ENCODE measurements at regions not wholly inside any gene's neighbourhood (a gene's known extent, or its start where the extent isn't known, plus 50 kb on each side); places are given as distances from the start of the nearest gene placed in this dataset.
"Not testable (repeated sequence)": the region's sequence is repeated elsewhere in the genome, so short reads cannot be mapped to it uniquely, and the experiment has no call there.

DNA sequence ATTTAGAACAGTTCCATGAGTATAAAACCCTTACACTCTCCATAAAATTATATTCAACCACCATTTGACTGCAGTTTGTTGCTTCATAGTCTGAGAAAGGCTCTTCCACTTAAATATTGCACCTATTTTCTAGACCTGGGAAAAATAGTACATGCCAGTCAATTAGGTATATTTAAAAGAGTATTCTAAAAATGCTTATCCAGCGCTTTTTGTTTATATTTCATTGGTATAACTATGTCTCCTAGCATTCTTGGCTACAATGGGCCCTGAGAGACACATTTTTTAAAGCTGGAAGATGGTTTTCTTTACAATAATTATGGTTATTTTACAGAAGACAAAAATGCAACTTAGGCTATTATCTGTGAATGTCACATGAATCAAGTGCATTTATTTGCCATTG, 439.4 kb downstream of the KCNJ18 start:
- 40% methylated on average over 1 of the region's 1 CpG for WGBS, 2 experiments (ENCODE audit: insufficient coverage in 2 of 2)
- Histone ChIP-seq H3K27ac (ENCODE audit: low read depth, low read length, severe bottlenecking) (no peak overlapping the region), H3K4me1 (ENCODE audit: control insufficient read depth, insufficient read depth, low read length, poor library complexity, severe bottlenecking) (no peaks in the 10 kb centered on the region), H3K4me3 (ENCODE audit: extremely low read depth, insufficient read depth, low read length, poor library complexity, severe bottlenecking) (no peak overlapping the region), H3K9me3 (ENCODE audit: control insufficient read depth, low read length) (peaks cover 6% of the 10 kb centered on the region), H3K36me3 (ENCODE audit: control insufficient read depth, insufficient read depth, low read length) (no peaks in the 10 kb centered on the region)

DNA sequence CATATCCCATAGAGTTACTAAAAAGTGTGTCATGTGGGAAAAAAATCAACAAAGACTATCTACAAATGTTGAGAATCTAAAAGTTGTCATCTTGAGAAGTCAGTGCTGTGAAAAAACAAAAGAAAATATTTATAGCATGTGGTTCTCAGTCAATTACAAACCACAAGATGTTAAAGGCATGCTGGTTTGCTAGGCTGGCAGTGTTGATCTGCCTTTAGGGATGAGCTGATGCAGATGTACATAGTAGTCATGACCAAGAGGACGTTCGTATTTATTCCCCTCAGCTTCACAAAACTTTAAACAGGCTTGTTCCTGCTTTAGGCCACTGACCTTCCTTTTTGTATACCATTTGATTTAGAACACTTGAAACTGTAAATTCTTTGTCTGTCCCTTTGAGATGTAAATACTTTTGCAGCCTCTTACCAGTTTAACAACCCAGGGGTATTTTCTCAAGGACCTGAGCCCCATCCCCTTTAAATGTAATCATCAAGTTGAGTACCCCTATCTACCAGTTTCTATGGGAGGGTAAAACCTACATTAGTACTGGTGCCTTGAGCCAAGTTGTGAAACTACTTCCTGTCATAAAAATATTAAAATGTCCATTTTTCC, 446.6 kb downstream of the KCNJ18 start:
- Histone ChIP-seq H3K36me3 (ENCODE audit: control insufficient read depth, insufficient read depth, low read length) (no peaks in the 10 kb centered on the region), H3K4me1 (ENCODE audit: control insufficient read depth, insufficient read depth, low read length, poor library complexity, severe bottlenecking) (no peaks in the 10 kb centered on the region), H3K9me3 (ENCODE audit: control insufficient read depth, low read length) (peaks cover 14% of the 10 kb centered on the region), H3K4me3 (ENCODE audit: extremely low read depth, insufficient read depth, low read length, poor library complexity, severe bottlenecking) (no peak overlapping the region), H3K27ac (ENCODE audit: low read depth, low read length, severe bottlenecking) (no peak overlapping the region)
- no CpG with 5 or more reads among the region's 2 CpGs for WGBS, 2 experiments (ENCODE audit: insufficient coverage in 2 of 2)

- Histone ChIP-seq H3K27ac (ENCODE audit: low read depth, low read length, severe bottlenecking) (no peak overlapping the region), H3K4me1 (ENCODE audit: control insufficient read depth, insufficient read depth, low read length, poor library complexity, severe bottlenecking) (no peaks in the 10 kb centered on the region), H3K9me3 (ENCODE audit: control insufficient read depth, low read length) (peaks cover 19% of the 10 kb centered on the region), H3K4me3 (ENCODE audit: extremely low read depth, insufficient read depth, low read length, poor library complexity, severe bottlenecking) (no peak overlapping the region), H3K36me3 (ENCODE audit: control insufficient read depth, insufficient read depth, low read length) (no peaks in the 10 kb centered on the region)
- WGBS, 2 experiments (ENCODE audit: insufficient coverage in 2 of 2): 66 to 73% methylated on average over 6 to 9 of the region's 10 CpGs
These were observed 449.8 kb downstream of the KCNJ18 start for GRCh38 chr17:22142091-22142490.

DNA sequence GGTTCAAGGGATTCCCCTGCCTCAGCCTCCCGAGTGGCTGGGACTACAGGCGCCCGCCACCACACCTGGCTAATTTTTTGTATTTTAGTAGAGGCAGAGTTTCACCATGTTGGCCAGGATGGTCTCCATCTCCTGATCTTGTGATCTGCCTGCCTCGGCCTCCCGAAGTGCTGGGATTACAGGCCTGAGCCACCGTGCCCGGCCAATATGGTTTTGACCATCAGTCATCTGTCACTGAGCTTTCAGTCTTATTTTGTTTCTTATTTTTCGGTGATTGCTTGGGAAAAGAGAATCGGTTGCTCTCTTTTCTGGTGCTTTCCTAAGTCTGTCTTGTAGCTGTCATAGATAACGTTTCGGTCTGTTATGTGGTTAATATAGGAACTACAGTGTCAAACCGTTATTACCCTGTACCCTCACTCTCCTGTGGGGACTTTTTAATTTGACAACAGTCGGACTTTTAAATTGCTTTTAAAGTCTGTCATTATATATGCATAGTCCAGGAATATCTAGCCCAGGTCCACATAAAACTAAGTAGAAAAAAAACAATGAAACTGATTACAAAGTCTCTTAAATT, 453.4 kb downstream of the KCNJ18 start:
- Histone ChIP-seq H3K4me1 (ENCODE audit: control insufficient read depth, insufficient read depth, low read length, poor library complexity, severe bottlenecking) (no peaks in the 10 kb centered on the region), H3K36me3 (ENCODE audit: control insufficient read depth, insufficient read depth, low read length) (no peaks in the 10 kb centered on the region), H3K9me3 (ENCODE audit: control insufficient read depth, low read length) (peaks cover 7% of the 10 kb centered on the region), H3K27ac (ENCODE audit: low read depth, low read length, severe bottlenecking) (no peak overlapping the region), H3K4me3 (ENCODE audit: extremely low read depth, insufficient read depth, low read length, poor library complexity, severe bottlenecking) (no peak overlapping the region)
- 74 to 78% methylated on average over 9 to 12 of the region's 13 CpGs for WGBS, 2 experiments (ENCODE audit: insufficient coverage in 2 of 2)

DNA sequence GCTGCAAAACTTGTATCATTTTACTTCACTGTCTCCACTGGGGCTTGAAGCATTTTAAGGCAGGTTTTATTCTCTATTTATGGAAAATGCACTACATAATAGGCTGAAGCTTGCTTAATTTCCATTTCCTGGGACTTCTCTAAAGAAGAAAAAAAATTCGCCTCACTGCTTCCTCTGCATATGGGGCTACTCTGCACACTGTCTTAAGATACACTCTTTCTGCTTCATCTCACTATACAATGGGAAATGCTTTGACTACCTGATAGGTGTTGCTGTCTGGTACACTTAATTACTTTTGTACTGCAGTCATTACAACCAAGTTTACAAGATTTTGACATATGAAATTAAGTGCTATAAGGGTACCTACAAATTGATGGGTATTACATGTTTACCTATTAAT, 466.0 kb downstream of the KCNJ18 start:
- no peak overlapping the region for H3K4me3 ChIP-seq (ENCODE audit: extremely low read depth, insufficient read depth, low read length, poor library complexity, severe bottlenecking)
- no peaks in the 10 kb centered on the region for H3K4me1 ChIP-seq (ENCODE audit: control insufficient read depth, insufficient read depth, low read length, poor library complexity, severe bottlenecking)
- no peaks in the 10 kb centered on the region for H3K9me3 ChIP-seq (ENCODE audit: control insufficient read depth, low read length)
- no peaks in the 10 kb centered on the region for H3K36me3 ChIP-seq (ENCODE audit: control insufficient read depth, insufficient read depth, low read length)
- H3K27ac ChIP-seq (ENCODE audit: low read depth, low read length, severe bottlenecking): no peak overlapping the region
- WGBS, 2 experiments (ENCODE audit: insufficient coverage in 2 of 2): no CpG with 5 or more reads among the region's 1 CpG

DNA sequence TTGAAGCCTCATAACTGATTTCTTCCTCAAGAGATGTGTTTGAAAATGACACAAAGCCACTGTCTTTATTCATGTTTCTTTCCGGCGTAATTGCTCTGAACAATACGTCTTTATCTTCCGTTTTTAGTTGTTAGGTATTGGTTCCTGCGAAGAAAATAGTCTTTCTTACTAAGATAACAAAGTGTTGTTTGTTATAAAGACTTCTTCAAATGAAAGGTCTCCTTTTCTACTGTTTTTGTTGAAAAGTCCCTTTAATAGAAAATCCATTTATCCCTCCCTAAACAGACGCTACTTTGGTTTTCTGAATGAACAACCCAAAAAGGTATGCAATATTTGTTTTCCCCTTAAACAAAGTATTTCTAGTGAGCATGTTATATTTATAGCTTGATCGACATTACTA, 469.1 kb downstream of the KCNJ18 start:
- Histone ChIP-seq H3K4me3 (ENCODE audit: extremely low read depth, insufficient read depth, low read length, poor library complexity, severe bottlenecking) (no peak overlapping the region), H3K4me1 (ENCODE audit: control insufficient read depth, insufficient read depth, low read length, poor library complexity, severe bottlenecking) (no peaks in the 10 kb centered on the region), H3K36me3 (ENCODE audit: control insufficient read depth, insufficient read depth, low read length) (no peaks in the 10 kb centered on the region), H3K9me3 (ENCODE audit: control insufficient read depth, low read length) (no peaks in the 10 kb centered on the region), H3K27ac (ENCODE audit: low read depth, low read length, severe bottlenecking) (no peak overlapping the region)
- WGBS, 2 experiments (ENCODE audit: insufficient coverage in 2 of 2): 94% methylated on average over 3 of the region's 7 CpGs; no CpG with 5 or more reads in 1 of the 2 experiments

GRCh38 chr17:22171631-22172030, 479.3 kb downstream of the KCNJ18 start:
- H3K4me1 ChIP-seq (ENCODE audit: control insufficient read depth, insufficient read depth, low read length, poor library complexity, severe bottlenecking): no peaks in the 10 kb centered on the region
- WGBS, 2 experiments (ENCODE audit: insufficient coverage in 2 of 2): 35 to 67% methylated on average over 2 to 4 of the region's 7 CpGs

GRCh38 chr17:22193113-22193512, 500.8 kb downstream of the KCNJ18 start:
- WGBS, 2 experiments (ENCODE audit: insufficient coverage in 2 of 2): 50 to 100% methylated on average over 1 of the region's 2 CpGs
- Histone ChIP-seq H3K27ac (ENCODE audit: low read depth, low read length, severe bottlenecking) (no peak overlapping the region), H3K4me3 (ENCODE audit: extremely low read depth, insufficient read depth, low read length, poor library complexity, severe bottlenecking) (no peak overlapping the region), H3K4me1 (ENCODE audit: control insufficient read depth, insufficient read depth, low read length, poor library complexity, severe bottlenecking) (no peaks in the 10 kb centered on the region), H3K9me3 (ENCODE audit: control insufficient read depth, low read length) (no peaks in the 10 kb centered on the region), H3K36me3 (ENCODE audit: control insufficient read depth, insufficient read depth, low read length) (no peaks in the 10 kb centered on the region)

More at GRCh38 chr17:22171631-22172030, 479.3 kb downstream of the KCNJ18 start:
- no peak overlapping the region for H3K27ac ChIP-seq (ENCODE audit: low read depth, low read length, severe bottlenecking)
- no peak overlapping the region for H3K4me3 ChIP-seq (ENCODE audit: extremely low read depth, insufficient read depth, low read length, poor library complexity, severe bottlenecking)
- peaks cover 2% of the 10 kb centered on the region for H3K9me3 ChIP-seq (ENCODE audit: control insufficient read depth, low read length)
- no peaks in the 10 kb centered on the region for H3K36me3 ChIP-seq (ENCODE audit: control insufficient read depth, insufficient read depth, low read length)

- not testable (repeated sequence) for H3K36me3 ChIP-seq (ENCODE audit: control insufficient read depth, insufficient read depth, low read length); H3K9me3 ChIP-seq (ENCODE audit: control insufficient read depth, low read length); H3K4me1 ChIP-seq (ENCODE audit: control insufficient read depth, insufficient read depth, low read length, poor library complexity, severe bottlenecking); H3K4me3 ChIP-seq (ENCODE audit: extremely low read depth, insufficient read depth, low read length, poor library complexity, severe bottlenecking); H3K27ac ChIP-seq (ENCODE audit: low read depth, low read length, severe bottlenecking)
- WGBS, 2 experiments (ENCODE audit: insufficient coverage in 2 of 2): 44% methylated on average over 2 of the region's 2 CpGs; no CpG with 5 or more reads in 1 of the 2 experiments
These were observed 507.9 kb downstream of the KCNJ18 start for GRCh38 chr17:22200187-22200586.

DNA sequence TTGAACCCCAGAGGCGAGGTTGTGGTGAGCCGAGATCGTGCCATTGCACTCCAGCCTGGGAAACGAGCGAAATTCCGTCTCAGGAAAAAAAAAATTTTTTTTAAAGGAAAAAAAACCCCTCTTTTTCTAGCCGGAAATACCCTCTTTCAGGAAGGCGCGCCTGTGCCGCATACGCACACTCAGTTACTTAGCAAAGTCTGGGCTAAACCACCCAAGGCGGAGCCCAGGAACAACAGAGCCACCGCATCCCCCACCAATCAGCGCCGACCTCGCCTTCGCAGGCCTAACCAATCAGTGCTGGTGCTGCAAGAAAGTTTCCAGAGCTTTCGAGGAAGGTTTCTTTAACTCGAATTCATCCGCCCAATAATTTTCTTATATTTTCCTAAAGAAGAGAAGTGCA, 510.4 kb downstream of the KCNJ18 start:
- H3K4me1 ChIP-seq (ENCODE audit: control insufficient read depth, insufficient read depth, low read length, poor library complexity, severe bottlenecking): no peaks in the 10 kb centered on the region
- WGBS, 2 experiments (ENCODE audit: insufficient coverage in 2 of 2): 97 to 98% methylated on average over 8 to 12 of the region's 20 CpGs

DNA sequence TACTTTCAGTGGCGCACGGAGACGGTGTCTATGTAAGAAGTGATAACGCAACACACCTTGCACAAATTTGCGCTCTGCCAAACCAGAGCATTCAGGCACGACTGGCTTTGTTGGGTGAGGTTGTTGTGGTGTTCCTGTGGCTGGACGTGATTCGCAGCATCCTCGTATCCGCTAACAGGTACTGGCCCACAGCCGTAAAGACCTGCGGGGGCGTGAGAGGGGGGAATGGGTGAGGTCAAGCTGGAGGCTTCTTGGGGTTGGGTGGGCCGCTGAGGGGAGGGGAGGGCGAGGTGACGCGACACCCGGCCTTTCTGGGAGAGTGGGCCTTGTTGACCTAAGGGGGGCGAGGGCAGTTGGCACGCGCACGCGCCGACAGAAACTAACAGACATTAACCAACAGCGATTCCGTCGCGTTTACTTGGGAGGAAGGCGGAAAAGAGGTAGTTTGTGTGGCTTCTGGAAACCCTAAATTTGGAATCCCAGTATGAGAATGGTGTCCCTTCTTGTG, 510.9 kb downstream of the KCNJ18 start:
- 82 to 97% methylated on average over 2 to 28 of the region's 29 CpGs for WGBS, 2 experiments (ENCODE audit: insufficient coverage in 2 of 2)
- Histone ChIP-seq H3K9me3 (ENCODE audit: control insufficient read depth, low read length) (no peaks in the 10 kb centered on the region), H3K27ac (ENCODE audit: low read depth, low read length, severe bottlenecking) (no peak overlapping the region), H3K4me1 (ENCODE audit: control insufficient read depth, insufficient read depth, low read length, poor library complexity, severe bottlenecking) (no peaks in the 10 kb centered on the region), H3K36me3 (ENCODE audit: control insufficient read depth, insufficient read depth, low read length) (no peaks in the 10 kb centered on the region), H3K4me3 (ENCODE audit: extremely low read depth, insufficient read depth, low read length, poor library complexity, severe bottlenecking) (no peak overlapping the region)

More for the DNA sequence above, 510.4 kb downstream of the KCNJ18 start:
- no peak overlapping the region for H3K4me3 ChIP-seq (ENCODE audit: extremely low read depth, insufficient read depth, low read length, poor library complexity, severe bottlenecking)
- no peaks in the 10 kb centered on the region for H3K9me3 ChIP-seq (ENCODE audit: control insufficient read depth, low read length)
- no peak overlapping the region for H3K27ac ChIP-seq (ENCODE audit: low read depth, low read length, severe bottlenecking)
- no peaks in the 10 kb centered on the region for H3K36me3 ChIP-seq (ENCODE audit: control insufficient read depth, insufficient read depth, low read length)
